ENCODE measurements at regions not wholly inside any gene's neighbourhood (a gene's known extent, or its start where the extent isn't known, plus 50 kb on each side); places are given as distances from the start of the nearest gene placed in this dataset.

GRCh38 chr20:52675375-52675774 lies 296.8 kb upstream of the TSHZ2 start:
- Histone ChIP-seq H3K4me3 (ENCODE audit: low read depth, low read length) (no peak overlapping the region), H3K36me3 (ENCODE audit: control insufficient read depth, insufficient read depth, low read length) (no peaks in the 10 kb centered on the region), H3K27me3 (ENCODE audit: control insufficient read depth, insufficient read depth, low read length) (no peaks in the 10 kb centered on the region)
- no peak for DNase-seq (ENCODE audit: low read depth)
- FAIRE-seq, result no peak
- TF ChIP-seq, protein P1, sequence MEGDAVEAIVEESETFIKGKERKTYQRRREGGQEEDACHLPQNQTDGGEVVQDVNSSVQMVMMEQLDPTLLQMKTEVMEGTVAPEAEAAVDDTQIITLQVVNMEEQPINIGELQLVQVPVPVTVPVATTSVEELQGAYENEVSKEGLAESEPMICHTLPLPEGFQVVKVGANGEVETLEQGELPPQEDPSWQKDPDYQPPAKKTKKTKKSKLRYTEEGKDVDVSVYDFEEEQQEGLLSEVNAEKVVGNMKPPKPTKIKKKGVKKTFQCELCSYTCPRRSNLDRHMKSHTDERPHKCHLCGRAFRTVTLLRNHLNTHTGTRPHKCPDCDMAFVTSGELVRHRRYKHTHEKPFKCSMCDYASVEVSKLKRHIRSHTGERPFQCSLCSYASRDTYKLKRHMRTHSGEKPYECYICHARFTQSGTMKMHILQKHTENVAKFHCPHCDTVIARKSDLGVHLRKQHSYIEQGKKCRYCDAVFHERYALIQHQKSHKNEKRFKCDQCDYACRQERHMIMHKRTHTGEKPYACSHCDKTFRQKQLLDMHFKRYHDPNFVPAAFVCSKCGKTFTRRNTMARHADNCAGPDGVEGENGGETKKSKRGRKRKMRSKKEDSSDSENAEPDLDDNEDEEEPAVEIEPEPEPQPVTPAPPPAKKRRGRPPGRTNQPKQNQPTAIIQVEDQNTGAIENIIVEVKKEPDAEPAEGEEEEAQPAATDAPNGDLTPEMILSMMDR (IDR thresholded peaks at IDR 0.05; ENCODE audit: insufficient read depth, low read length, severe bottlenecking), result no peak

- DNase-seq (ENCODE audit: low read depth) (no peak), FAIRE-seq (no peak)
- TF ChIP-seq, protein P1 (IDR thresholded peaks at IDR 0.05; ENCODE audit: insufficient read depth, low read length, severe bottlenecking), result no peak
- Histone ChIP-seq H3K36me3 (ENCODE audit: control insufficient read depth, insufficient read depth, low read length) (no peaks in the 10 kb centered on the region), H3K27me3 (ENCODE audit: control insufficient read depth, insufficient read depth, low read length) (no peaks in the 10 kb centered on the region), H3K4me3 (ENCODE audit: low read depth, low read length) (no peak overlapping the region)
These were observed 303.5 kb upstream of the TSHZ2 start for GRCh38 chr20:52668626-52669025.

DNA sequence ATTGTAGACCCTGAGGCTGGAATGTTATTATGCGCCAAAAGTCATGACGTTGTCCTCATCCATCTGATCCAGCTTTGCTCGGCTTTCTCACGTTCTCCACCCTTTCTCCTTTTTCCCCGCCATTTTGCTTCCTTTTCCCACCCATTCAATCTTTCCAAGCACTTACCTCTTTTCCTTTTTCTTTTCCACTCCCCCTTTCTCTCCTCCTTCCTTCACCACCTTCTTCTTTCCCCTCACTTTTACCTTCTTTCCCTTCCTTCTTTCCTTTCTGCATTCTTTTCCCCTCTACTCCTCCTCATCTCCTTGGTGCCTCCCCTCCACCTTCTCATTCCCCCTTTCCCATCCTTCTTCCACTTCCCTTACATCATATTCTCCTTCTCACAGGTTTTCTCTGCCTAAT lies 304.8 kb upstream of the TSHZ2 start:
- TF ChIP-seq, protein P1 (IDR thresholded peaks at IDR 0.05; ENCODE audit: insufficient read depth, low read length, severe bottlenecking), result no peak
- no peaks in the 10 kb centered on the region for H3K27me3 ChIP-seq (ENCODE audit: control insufficient read depth, insufficient read depth, low read length)
- FAIRE-seq, result no peak
- H3K36me3 ChIP-seq (ENCODE audit: control insufficient read depth, insufficient read depth, low read length), result no peaks in the 10 kb centered on the region
- DNase-seq (ENCODE audit: low read depth), result no peak
- no peak overlapping the region for H3K4me3 ChIP-seq (ENCODE audit: low read depth, low read length)

DNA sequence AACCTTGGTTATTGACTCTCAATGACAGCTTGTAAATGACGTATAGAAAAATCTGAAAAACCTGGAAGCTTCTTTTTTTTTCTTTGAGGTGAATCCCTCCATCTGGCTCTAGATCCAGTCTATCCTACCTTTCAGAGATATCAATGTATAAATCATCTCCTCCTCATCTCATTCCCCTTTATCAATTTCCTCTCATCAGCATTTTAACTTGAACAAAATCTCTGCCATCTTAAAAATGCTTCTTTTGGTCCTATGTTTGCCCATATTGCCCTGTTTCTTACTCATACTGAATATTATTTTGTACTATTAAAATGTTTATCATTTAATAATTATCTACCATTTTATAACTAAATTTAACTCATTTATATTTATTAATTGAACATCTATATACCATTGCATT lies 306.7 kb upstream of the TSHZ2 start:
- DNase-seq (ENCODE audit: low read depth) (no peak), FAIRE-seq (no peak)
- TF ChIP-seq, protein P1 (IDR thresholded peaks at IDR 0.05; ENCODE audit: insufficient read depth, low read length, severe bottlenecking), result no peak
- Histone ChIP-seq H3K27me3 (ENCODE audit: control insufficient read depth, insufficient read depth, low read length) (no peaks in the 10 kb centered on the region), H3K4me3 (ENCODE audit: low read depth, low read length) (no peak overlapping the region), H3K36me3 (ENCODE audit: control insufficient read depth, insufficient read depth, low read length) (no peaks in the 10 kb centered on the region)

GRCh38 chr20:52655395-52655794 lies 316.8 kb upstream of the TSHZ2 start:
- TF ChIP-seq, protein P1 (IDR thresholded peaks at IDR 0.05; ENCODE audit: insufficient read depth, low read length, severe bottlenecking), result no peak
- H3K36me3 ChIP-seq (ENCODE audit: control insufficient read depth, insufficient read depth, low read length), result no peaks in the 10 kb centered on the region
- FAIRE-seq (no peak), DNase-seq (ENCODE audit: low read depth) (no peak)
- no peaks in the 10 kb centered on the region for H3K27me3 ChIP-seq (ENCODE audit: control insufficient read depth, insufficient read depth, low read length)
- no peak overlapping the region for H3K4me3 ChIP-seq (ENCODE audit: low read depth, low read length)

DNA sequence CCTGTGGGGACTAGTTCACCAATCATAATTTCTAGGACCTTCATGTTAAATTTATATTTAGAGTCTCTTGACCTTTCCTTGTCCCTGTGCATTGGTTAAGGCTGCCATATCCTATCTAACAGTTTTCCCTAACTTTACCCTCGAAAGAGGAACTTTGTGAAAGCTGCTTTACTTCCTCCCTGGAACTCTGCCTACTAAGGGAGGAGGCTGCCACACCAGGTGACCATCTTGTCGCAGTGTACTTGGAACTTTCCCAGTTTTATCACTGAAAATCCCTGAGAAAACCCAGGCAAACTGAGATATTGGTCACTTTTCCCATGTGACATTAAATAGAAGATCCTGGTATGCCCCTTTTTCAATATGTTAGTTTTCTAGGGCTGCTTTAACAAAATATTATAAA lies 317.6 kb upstream of the TSHZ2 start:
- no peaks in the 10 kb centered on the region for H3K36me3 ChIP-seq (ENCODE audit: control insufficient read depth, insufficient read depth, low read length)
- H3K27me3 ChIP-seq (ENCODE audit: control insufficient read depth, insufficient read depth, low read length), result no peaks in the 10 kb centered on the region
- TF ChIP-seq, protein P1 (IDR thresholded peaks at IDR 0.05; ENCODE audit: insufficient read depth, low read length, severe bottlenecking), result no peak
- no peak for DNase-seq (ENCODE audit: low read depth)
- no peak overlapping the region for H3K4me3 ChIP-seq (ENCODE audit: low read depth, low read length)
- FAIRE-seq, result no peak

Measured in bronchial epithelial cell (primary cell).